IMR-90 (cell line): ENCODE measurements at regions not wholly inside any gene's neighbourhood (a gene's known extent, or its start where the extent isn't known, plus 50 kb on each side); places are given as distances from the start of the nearest gene placed in this dataset.
A peak's percentile ranks its signal among the peaks of the same experiment; 100 is the strongest.

Experiments
- ATAC-seq: fragments of 200-7000 bp; cut with Tn5 transposase; 2 replicates; pipeline ENCODE4 v1.9.1; 2020; ENCODE audit warnings: low read depth, mild to moderate bottlenecking, moderate library complexity
- BruUV-seq: library from RNA; stranded (reverse); fragments of 400-500 nt; replicated peaks from 2 replicates; lab custom pipeline; 2021; lab: Mats Ljungman, UMichigan
- CTCF ChIA-PET: fragments of 300-600 bp; formaldehyde crosslinking; extraction: SDS; loops from one replicate; lab custom pipeline; 2021; ENCODE audit warnings: antibody characterized with exemption; lab: Yijun Ruan, JAX
- POLR2A ChIA-PET: fragments of 300-600 bp; sonication (Branson Sonifier 250); formaldehyde crosslinking; loops from one replicate; lab custom pipeline; 2022; ENCODE audit warnings: antibody characterized with exemption; ENCODE audit not compliant: unreplicated experiment; lab: Charles Lee
- DNase-seq: peaks from one replicate; pipeline ENCODE4 v3.0.0; 2013
- H2AFZ ChIP-seq: replicated peaks from 2 replicates; pipeline ENCODE3; 2013; ENCODE audit warnings: low read length, mild to moderate bottlenecking; ENCODE audit not compliant: poor library complexity
- H2AK5ac ChIP-seq: 2 replicates; pipeline ENCODE4 v1.6.1; 2013; ENCODE audit warnings: low read depth, low read length, inconsistent platforms
- H2AK9ac ChIP-seq: replicated peaks from 2 replicates; pipeline ENCODE3; 2013; ENCODE audit warnings: mild to moderate bottlenecking, low read depth, low read length, moderate library complexity; ENCODE audit not compliant: poor library complexity
- H2BK120ac ChIP-seq: 2 replicates; pipeline ENCODE4 v1.6.1; 2013; ENCODE audit warnings: low read depth, low read length, inconsistent platforms
- H2BK15ac ChIP-seq: 3 replicates; pipeline ENCODE4 v1.6.1; 2013; ENCODE audit warnings: low read depth, low read length, inconsistent platforms
- H2BK20ac ChIP-seq: 2 replicates; pipeline ENCODE4 v1.6.1; 2013; ENCODE audit warnings: low read depth, mild to moderate bottlenecking, inconsistent platforms, low read length, moderate library complexity
- H2BK5ac ChIP-seq: 2 replicates; pipeline ENCODE4 v1.6.1; 2013; ENCODE audit warnings: mild to moderate bottlenecking, low read depth, low read length, inconsistent platforms; ENCODE audit not compliant: poor library complexity, severe bottlenecking
- H3K14ac ChIP-seq: replicated peaks from 2 replicates; pipeline ENCODE4 v1.6.1; 2013; ENCODE audit warnings: low read depth, low read length, inconsistent platforms
- H3K18ac ChIP-seq: 2 replicates; pipeline ENCODE4 v1.6.1; 2013; ENCODE audit warnings: low read depth, low read length, control low read depth
- H3K23ac ChIP-seq: 2 replicates; pipeline ENCODE4 v1.6.1; 2013; ENCODE audit warnings: low read depth, low read length, inconsistent platforms
- H3K27ac ChIP-seq: 2 replicates; pipeline ENCODE4 v1.5.1; 2013; ENCODE audit warnings: mild to moderate bottlenecking, control low read depth, low read length; ENCODE audit not compliant: insufficient read depth
- H3K27me3 ChIP-seq: 2 replicates; pipeline ENCODE4 v1.6.1; 2013; ENCODE audit warnings: low read length; ENCODE audit not compliant: control insufficient read depth, insufficient read depth
- H3K36me3 ChIP-seq: 2 replicates; pipeline ENCODE4 v1.6.1; 2013; ENCODE audit warnings: low read length, mixed read lengths; ENCODE audit not compliant: control insufficient read depth, insufficient read depth
- H3K4ac ChIP-seq: 2 replicates; pipeline ENCODE4 v1.6.1; 2013; ENCODE audit warnings: low read depth, low read length, inconsistent platforms
- H3K4me1 ChIP-seq: 2 replicates; pipeline ENCODE4 v1.6.1; 2013; ENCODE audit warnings: low read length, mixed read lengths; ENCODE audit not compliant: control insufficient read depth, insufficient read depth
- H3K4me2 ChIP-seq: 2 replicates; pipeline ENCODE4 v1.6.1; 2013; ENCODE audit warnings: low read depth, mild to moderate bottlenecking, control low read depth, low read length, moderate library complexity
- H3K4me3 ChIP-seq: 2 replicates; pipeline ENCODE4 v1.5.1; 2013; ENCODE audit warnings: low read depth, mild to moderate bottlenecking, control low read depth, low read length, moderate library complexity; ENCODE audit not compliant: insufficient read depth
- H3K56ac ChIP-seq: 2 replicates; pipeline ENCODE4 v1.6.1; 2013; ENCODE audit warnings: low read length, inconsistent platforms; ENCODE audit not compliant: insufficient read depth; ENCODE audit errors: extremely low read depth
- H3K79me1 ChIP-seq, 2 experiments: 2 replicates each; pipeline ENCODE4 v1.6.1; 2013; ENCODE audit warnings: low read length in 2 of 2, inconsistent platforms in 1 of 2, low read depth in 1 of 2
- H3K9ac ChIP-seq: 2 replicates; pipeline ENCODE4 v1.6.1; 2013; ENCODE audit warnings: low read depth, low read length, control low read depth
- H3K9me1 ChIP-seq: 2 replicates; pipeline ENCODE4 v1.6.1; 2013; ENCODE audit warnings: low read length, inconsistent platforms; ENCODE audit not compliant: insufficient read depth
- H3K9me3 ChIP-seq: 2 replicates; pipeline ENCODE4 v1.6.1; 2013; ENCODE audit warnings: low read length; ENCODE audit not compliant: control insufficient read depth, insufficient read depth
- H4K20me1 ChIP-seq: 2 replicates; pipeline ENCODE4 v1.6.1; 2013; ENCODE audit warnings: low read length, inconsistent platforms; ENCODE audit not compliant: insufficient read depth
- H4K5ac ChIP-seq: 2 replicates; pipeline ENCODE4 v1.6.1; 2013; ENCODE audit warnings: mild to moderate bottlenecking, low read depth, low read length, control low read depth
- H4K8ac ChIP-seq, 2 experiments: 2 replicates each; pipeline ENCODE4 v1.6.1; 2013; ENCODE audit warnings: low read depth in 2 of 2, low read length in 2 of 2, control low read depth in 1 of 2, inconsistent platforms in 1 of 2
- H4K91ac ChIP-seq: 2 replicates; pipeline ENCODE4 v1.6.1; 2013; ENCODE audit warnings: low read depth, low read length, inconsistent platforms; ENCODE audit not compliant: insufficient read depth
- MAFK ChIP-seq: IDR thresholded peaks from 2 replicates; pipeline ENCODE4 v1.6.1; 2012; ENCODE audit warnings: low read depth, low read length, improper control_type of control experiment
- RAD21 ChIP-seq: IDR thresholded peaks from 2 replicates; pipeline ENCODE4 v1.6.1; 2012; ENCODE audit warnings: low read length, improper control_type of control experiment
- WGBS, 2 experiments: methylation state at CpG; one replicate each; pipeline versions ENCODE4 v1.1.5 to v1.1.7; 2013; ENCODE audit warnings: missing lambda C conversion rate in 2 of 2; ENCODE audit not compliant: insufficient read length in 1 of 2; ENCODE audit errors: extremely low coverage in 2 of 2; 5-methylcytosine and 5-hydroxymethylcytosine counted together
- dilution Hi-C: fragments of 300-500 bp; cut with HindIII; formaldehyde crosslinking; loops from one replicate; pipeline ENCODE4 v1.14.3; 2018; ENCODE audit warnings: low sequenced_read_pairs; ENCODE audit not compliant: unreplicated experiment
- in situ Hi-C: fragments of 300-500 bp; cut with MboI; formaldehyde crosslinking; loops from 3 replicates; pipeline ENCODE4 v1.14.3; 2019; ENCODE audit warnings: low sequenced_read_pairs, inconsistent platforms, mixed read lengths
- intact Hi-C: fragments of 100-400 bp; cut with micrococcal nuclease; formaldehyde crosslinking; loops from 2 replicates; pipeline ENCODE4 v1.10.0; 2022

GRCh38 chr1:81190003-81190402 lies 610.7 kb upstream of the ADGRL2 start:
- Histone ChIP-seq H3K36me3 (no peaks in the 10 kb centered on the region), H2BK120ac (no peak overlapping the region), H2AK5ac (no peak overlapping the region), H4K91ac (no peak overlapping the region), H3K23ac (no peak overlapping the region), H2BK15ac (no peak overlapping the region), H4K8ac (no peak overlapping the region), H3K9me3 (no peaks in the 10 kb centered on the region), H3K18ac (no peak overlapping the region), H3K9ac (no peak overlapping the region), H3K4ac (no peak overlapping the region), H2BK5ac (no peak overlapping the region), H3K56ac (no peak overlapping the region), H2AK9ac (no peak overlapping the region), H2AFZ (no peak overlapping the region), H3K27ac (no peak overlapping the region), H3K4me2 (no peak overlapping the region), H3K14ac (no peak overlapping the region), H3K27me3 (no peaks in the 10 kb centered on the region), H3K4me3 (no peak overlapping the region), H4K20me1 (no peaks in the 10 kb centered on the region), H4K5ac (no peak overlapping the region), H3K79me1 (no peaks in the 10 kb centered on the region), H3K9me1 (no peaks in the 10 kb centered on the region), H2BK20ac (no peak overlapping the region), H3K4me1 (no peaks in the 10 kb centered on the region)
- DNase-seq (no peak), ATAC-seq (no peak)
- no CpG with 5 or more reads among the region's 3 CpGs for WGBS, 2 experiments
- TF ChIP-seq MAFK (peak; percentile 74), RAD21 (no peak)
- intact Hi-C loops: no loop called here
- in situ Hi-C loops: no loop called here
- POLR2A ChIA-PET: no interaction called here
- CTCF ChIA-PET: no interaction called here
- no TSS peak for BruUV-seq
- dilution Hi-C loops: no loop called here
